Erythroblast (primary cell): ENCODE measurements at regions not wholly inside any gene's neighbourhood (a gene's known extent, or its start where the extent isn't known, plus 50 kb on each side); places are given as distances from the start of the nearest gene placed in this dataset.

Experiments
- GATA1 ChIP-seq: IDR thresholded peaks from 2 replicates; pipeline ENCODE4 v1.6.1; 2011; ENCODE audit warnings: low read depth, mild to moderate bottlenecking, control low read depth, low read length, moderate library complexity
- POLR2A ChIP-seq: IDR thresholded peaks from 2 replicates; pipeline ENCODE4 v1.6.1; 2011; ENCODE audit warnings: mild to moderate bottlenecking, low read length

DNA sequence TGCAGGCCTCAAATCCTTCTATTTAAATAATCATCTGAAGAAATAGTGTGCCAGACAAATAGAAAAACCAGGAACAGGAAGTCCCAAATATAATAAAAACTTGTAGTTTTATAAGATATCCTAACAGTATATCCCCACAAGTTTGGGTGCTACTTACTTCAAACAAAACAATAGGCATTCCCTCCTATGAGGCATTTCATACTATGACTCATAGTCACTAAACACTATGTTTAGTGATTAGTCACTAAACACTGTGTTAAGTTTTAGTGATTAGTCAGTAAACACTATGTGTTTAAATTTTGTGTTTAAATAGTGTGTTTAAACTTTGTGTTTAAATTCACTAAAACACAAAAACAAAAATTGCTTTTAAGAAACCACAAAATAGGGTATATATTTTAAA is 407.0 kb upstream of the CDH19 start:
- TF ChIP-seq POLR2A = no peak
- no peak for TF ChIP-seq GATA1
